ENCODE measurements at regions not wholly inside any gene's neighbourhood (a gene's known extent, or its start where the extent isn't known, plus 50 kb on each side); places are given as distances from the start of the nearest gene placed in this dataset.

DNA sequence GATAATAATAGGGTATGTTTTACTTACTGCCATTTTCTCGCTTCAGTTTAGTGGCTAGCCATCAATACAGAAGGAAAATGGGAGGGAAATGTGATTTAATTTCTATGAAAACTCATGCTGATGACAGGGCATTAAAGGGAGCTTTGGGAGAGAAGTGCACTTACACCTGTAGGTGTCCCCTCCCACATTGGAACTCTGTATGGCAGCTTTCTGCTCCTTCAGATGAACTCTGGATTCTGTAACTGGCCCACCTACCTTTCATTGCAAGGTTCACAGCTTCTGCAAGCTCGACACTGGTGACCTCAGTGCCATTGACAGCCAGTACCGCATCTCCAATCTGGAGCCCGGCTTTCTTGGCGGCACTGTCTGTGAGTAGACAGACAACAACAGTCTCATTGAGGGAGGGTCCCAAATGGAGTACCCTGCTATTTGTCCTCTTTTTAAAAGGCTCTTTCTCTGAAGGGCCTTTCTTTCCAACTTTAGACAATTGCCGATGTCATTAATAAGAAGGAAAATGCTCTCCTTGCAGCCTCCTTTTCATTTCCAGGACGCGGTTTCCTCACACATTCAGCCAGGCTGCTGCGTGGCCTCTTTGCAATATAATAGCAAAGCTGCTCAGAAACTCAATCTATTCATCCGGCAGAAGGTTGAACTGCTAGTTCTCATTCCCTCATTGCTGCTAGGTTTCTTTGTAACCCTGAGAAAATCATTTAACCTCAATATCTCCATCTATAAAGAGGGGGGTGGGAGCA lies 63.6 kb downstream of the NUDT12 start:
- POLR2A ChIA-PET: no interaction called here
- H3K36me3 Mint-ChIP-seq: no peaks in the 10 kb centered on the region
- H3K4me1 Mint-ChIP-seq: no peaks in the 10 kb centered on the region
- no peaks in the 10 kb centered on the region for H3K9me3 Mint-ChIP-seq
- no peak overlapping the region for H3K27ac Mint-ChIP-seq
- Histone ChIP-seq H3K4me1 (ENCODE audit: control insufficient read depth in 2 of 2, insufficient read depth in 2 of 2, low read length in 2 of 2) (no peaks in the 10 kb centered on the region), H3K27me3 (ENCODE audit: control insufficient read depth in 2 of 2, insufficient read depth in 2 of 2, low read length in 2 of 2) (no peaks in the 10 kb centered on the region), H3K9me3 (ENCODE audit: control insufficient read depth in 2 of 3, low read length in 3 of 3) (no peaks in the 10 kb centered on the region), H3K36me3 (ENCODE audit: control insufficient read depth in 2 of 3, insufficient read depth in 3 of 3, low read length in 3 of 3) (no peaks in the 10 kb centered on the region), H3K27ac (ENCODE audit: low read depth, low read length) (no peak overlapping the region), H3K4me3 (ENCODE audit: low read length) (no peak overlapping the region)
- ATAC-seq: no peak
- no peak overlapping the region for H3K4me3 Mint-ChIP-seq
- H3K27me3 Mint-ChIP-seq: peaks cover 4 to 46% (median 35%) of the 10 kb centered on the region in 5 donors
- no peak for DNase-seq
- intact Hi-C loops (cut with micrococcal nuclease): no loop called here
- CTCF ChIA-PET: no interaction called here

DNA sequence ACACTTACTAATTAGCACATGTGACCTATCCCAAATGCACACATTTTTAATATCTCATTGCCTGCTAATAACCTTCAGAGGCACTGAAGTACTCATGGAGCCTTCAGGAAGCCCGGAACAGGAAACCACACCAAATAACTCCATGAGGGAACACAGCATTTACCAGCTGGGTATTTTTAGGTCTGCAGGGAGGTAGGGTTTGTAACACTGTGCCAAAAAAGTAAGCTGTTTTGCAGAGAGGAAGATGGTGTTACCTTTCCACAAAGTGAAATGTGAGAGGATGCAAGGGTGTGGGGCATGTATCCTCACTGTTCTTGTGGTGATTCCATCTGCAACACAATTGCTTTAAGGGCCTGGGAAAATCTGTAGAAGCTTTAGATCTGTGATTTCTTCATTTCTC lies 64.4 kb downstream of the NUDT12 start:
- no peak overlapping the region for H3K4me3 Mint-ChIP-seq
- Histone ChIP-seq H3K27me3 (ENCODE audit: control insufficient read depth in 2 of 2, insufficient read depth in 2 of 2, low read length in 2 of 2) (no peaks in the 10 kb centered on the region), H3K9me3 (ENCODE audit: control insufficient read depth in 2 of 3, low read length in 3 of 3) (no peaks in the 10 kb centered on the region), H3K36me3 (ENCODE audit: control insufficient read depth in 2 of 3, insufficient read depth in 3 of 3, low read length in 3 of 3) (no peaks in the 10 kb centered on the region), H3K4me1 (ENCODE audit: control insufficient read depth in 2 of 2, insufficient read depth in 2 of 2, low read length in 2 of 2) (no peaks in the 10 kb centered on the region), H3K27ac (ENCODE audit: low read depth, low read length) (no peak overlapping the region), H3K4me3 (ENCODE audit: low read length) (no peak overlapping the region)
- H3K36me3 Mint-ChIP-seq: no peaks in the 10 kb centered on the region
- H3K4me1 Mint-ChIP-seq: no peaks in the 10 kb centered on the region
- ChIA-PET POLR2A (no interaction called here), CTCF (no interaction called here)
- H3K27me3 Mint-ChIP-seq: peaks cover 6 to 46% (median 32%) of the 10 kb centered on the region in 5 donors
- no peak overlapping the region for H3K27ac Mint-ChIP-seq
- no peaks in the 10 kb centered on the region for H3K9me3 Mint-ChIP-seq
- ATAC-seq (no peak), DNase-seq (no peak)
- intact Hi-C loops (cut with micrococcal nuclease): no loop called here

DNA sequence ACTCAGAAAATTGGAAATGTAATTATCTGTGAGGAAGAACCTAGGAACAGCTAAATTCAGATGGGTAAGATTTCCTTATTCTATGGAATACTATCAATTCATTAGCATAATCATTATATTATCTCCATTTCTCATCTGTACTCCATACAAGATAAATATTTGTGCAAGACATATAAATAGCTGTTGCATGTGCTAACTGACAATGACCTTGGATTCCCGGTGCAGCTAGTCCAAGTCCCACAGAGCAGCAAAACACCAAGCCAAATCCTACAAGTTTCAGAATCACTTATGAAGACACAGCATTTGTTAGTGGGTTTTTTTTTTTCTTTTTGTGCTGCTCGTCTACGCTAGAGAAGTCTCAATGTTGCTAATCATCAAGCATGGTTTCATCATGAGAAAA lies 64.8 kb downstream of the NUDT12 start:
- ATAC-seq (no peak), DNase-seq (no peak)
- ChIA-PET CTCF (no interaction called here), POLR2A (no interaction called here)
- H3K27me3 Mint-ChIP-seq: peaks cover 7 to 46% (median 30%) of the 10 kb centered on the region in 5 donors
- H3K4me1 Mint-ChIP-seq: no peaks in the 10 kb centered on the region
- Histone ChIP-seq H3K36me3 (ENCODE audit: control insufficient read depth in 2 of 3, insufficient read depth in 3 of 3, low read length in 3 of 3) (no peaks in the 10 kb centered on the region), H3K27me3 (ENCODE audit: control insufficient read depth in 2 of 2, insufficient read depth in 2 of 2, low read length in 2 of 2) (no peaks in the 10 kb centered on the region), H3K9me3 (ENCODE audit: control insufficient read depth in 2 of 3, low read length in 3 of 3) (no peaks in the 10 kb centered on the region), H3K4me1 (ENCODE audit: control insufficient read depth in 2 of 2, insufficient read depth in 2 of 2, low read length in 2 of 2) (no peaks in the 10 kb centered on the region), H3K27ac (ENCODE audit: low read depth, low read length) (no peak overlapping the region), H3K4me3 (ENCODE audit: low read length) (no peak overlapping the region)
- H3K4me3 Mint-ChIP-seq: no peak overlapping the region
- intact Hi-C loops (cut with micrococcal nuclease): no loop called here
- no peaks in the 10 kb centered on the region for H3K36me3 Mint-ChIP-seq
- H3K9me3 Mint-ChIP-seq: no peaks in the 10 kb centered on the region
- H3K27ac Mint-ChIP-seq: no peak overlapping the region

DNA sequence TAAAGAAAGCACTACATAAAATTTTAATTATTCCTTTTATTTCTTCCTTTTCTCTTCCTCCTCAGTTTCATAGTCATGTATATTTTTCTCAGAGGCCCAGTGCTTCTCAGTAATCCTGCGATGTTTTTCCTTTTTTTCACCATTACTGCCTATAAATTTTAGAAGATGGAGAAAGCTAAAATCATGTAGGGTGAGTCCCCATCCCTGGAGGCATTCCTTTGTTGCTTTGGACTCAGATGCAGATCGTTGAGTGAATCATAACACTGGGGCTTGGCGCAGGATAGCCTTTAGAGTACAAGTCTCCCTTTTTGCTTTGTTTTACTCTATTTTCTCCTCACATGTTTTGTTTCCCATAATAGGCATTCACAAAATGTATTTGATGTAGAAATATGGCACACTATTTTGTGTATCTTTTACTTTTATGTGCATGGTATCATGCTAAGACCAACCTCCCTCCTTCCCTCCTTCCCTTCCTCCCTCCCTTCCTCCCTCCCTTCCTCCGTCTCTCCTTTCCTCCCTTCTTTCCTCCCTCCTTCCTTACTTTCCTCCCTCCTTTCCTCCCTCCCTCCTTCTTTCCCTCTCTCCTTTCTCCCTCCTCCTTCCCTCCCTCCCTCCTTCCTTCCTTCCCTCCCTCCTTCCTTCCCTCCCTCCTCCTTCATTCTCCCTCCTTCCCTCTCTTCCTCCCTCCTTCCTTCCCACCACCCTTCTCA lies 72.4 kb downstream of the NUDT12 start:
- peaks cover 6 to 24% (median 21%) of the 10 kb centered on the region in 5 donors for H3K27me3 Mint-ChIP-seq
- Histone ChIP-seq H3K4me3 (ENCODE audit: low read length) (no peak overlapping the region), H3K4me1 (ENCODE audit: control insufficient read depth in 2 of 2, insufficient read depth in 2 of 2, low read length in 2 of 2) (no peaks in the 10 kb centered on the region), H3K27ac (ENCODE audit: low read depth, low read length) (no peak overlapping the region), H3K9me3 (ENCODE audit: control insufficient read depth in 2 of 3, low read length in 3 of 3) (no peaks in the 10 kb centered on the region), H3K36me3 (ENCODE audit: control insufficient read depth in 2 of 3, insufficient read depth in 3 of 3, low read length in 3 of 3) (no peaks in the 10 kb centered on the region), H3K27me3 (ENCODE audit: control insufficient read depth in 2 of 2, insufficient read depth in 2 of 2, low read length in 2 of 2) (no peaks in the 10 kb centered on the region)
- H3K4me3 Mint-ChIP-seq: no peak overlapping the region
- CTCF ChIA-PET: no interaction called here
- H3K4me1 Mint-ChIP-seq: no peaks in the 10 kb centered on the region
- H3K36me3 Mint-ChIP-seq: no peaks in the 10 kb centered on the region
- H3K9me3 Mint-ChIP-seq: no peaks in the 10 kb centered on the region
- no peak overlapping the region for H3K27ac Mint-ChIP-seq
- no peak for ATAC-seq
- DNase-seq: no peak
- intact Hi-C loops (cut with micrococcal nuclease): no loop called here
- POLR2A ChIA-PET: interaction anchor here (0.6 kb wide), 1 partner anchor 38 kb away, joined by 3 read pairs; no protein-coding TSS in a partner anchor

DNA sequence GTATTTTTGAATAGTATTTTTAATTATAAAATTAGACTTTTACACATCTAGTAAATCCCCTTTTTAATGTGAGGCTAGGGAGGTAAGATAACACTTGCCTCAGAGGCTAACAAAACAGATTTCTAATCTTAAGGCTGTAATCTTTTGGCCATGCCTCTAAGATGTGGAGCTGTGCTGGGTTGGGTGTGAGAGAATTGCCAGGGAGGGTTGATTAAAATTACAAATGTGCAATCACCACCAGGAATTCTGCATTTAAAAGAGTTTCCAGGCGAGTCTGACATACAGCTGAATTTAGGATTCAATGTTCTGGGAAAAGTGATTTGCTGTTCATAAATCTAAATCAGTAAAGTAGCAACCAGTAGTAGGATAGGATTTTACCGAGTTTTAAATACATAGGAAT lies 73.3 kb downstream of the NUDT12 start:
- no peaks in the 10 kb centered on the region for H3K9me3 ChIP-seq (ENCODE audit: control insufficient read depth in 2 of 3, low read length in 3 of 3)
- no peaks in the 10 kb centered on the region for H3K36me3 ChIP-seq (ENCODE audit: control insufficient read depth in 2 of 3, insufficient read depth in 3 of 3, low read length in 3 of 3)
- Mint-ChIP-seq H3K27me3 (peaks cover 5 to 17% (median 13%) of the 10 kb centered on the region in 5 donors), H3K4me3 (no peak overlapping the region), H3K4me1 (no peaks in the 10 kb centered on the region), H3K27ac (no peak overlapping the region), H3K36me3 (no peaks in the 10 kb centered on the region), H3K9me3 (no peaks in the 10 kb centered on the region)
- no peaks in the 10 kb centered on the region for H3K4me1 ChIP-seq (ENCODE audit: control insufficient read depth in 2 of 2, insufficient read depth in 2 of 2, low read length in 2 of 2)
- no peak overlapping the region for H3K4me3 ChIP-seq (ENCODE audit: low read length)
- POLR2A ChIA-PET: interaction anchor here (0.6 kb wide), 1 partner anchor 39 kb away, joined by 3 read pairs; no protein-coding TSS in a partner anchor
- ATAC-seq: no peak
- DNase-seq: no peak
- CTCF ChIA-PET: no interaction called here
- intact Hi-C loops (cut with micrococcal nuclease): no loop called here
- no peak overlapping the region for H3K27ac ChIP-seq (ENCODE audit: low read depth, low read length)
- no peaks in the 10 kb centered on the region for H3K27me3 ChIP-seq (ENCODE audit: control insufficient read depth in 2 of 2, insufficient read depth in 2 of 2, low read length in 2 of 2)

DNA sequence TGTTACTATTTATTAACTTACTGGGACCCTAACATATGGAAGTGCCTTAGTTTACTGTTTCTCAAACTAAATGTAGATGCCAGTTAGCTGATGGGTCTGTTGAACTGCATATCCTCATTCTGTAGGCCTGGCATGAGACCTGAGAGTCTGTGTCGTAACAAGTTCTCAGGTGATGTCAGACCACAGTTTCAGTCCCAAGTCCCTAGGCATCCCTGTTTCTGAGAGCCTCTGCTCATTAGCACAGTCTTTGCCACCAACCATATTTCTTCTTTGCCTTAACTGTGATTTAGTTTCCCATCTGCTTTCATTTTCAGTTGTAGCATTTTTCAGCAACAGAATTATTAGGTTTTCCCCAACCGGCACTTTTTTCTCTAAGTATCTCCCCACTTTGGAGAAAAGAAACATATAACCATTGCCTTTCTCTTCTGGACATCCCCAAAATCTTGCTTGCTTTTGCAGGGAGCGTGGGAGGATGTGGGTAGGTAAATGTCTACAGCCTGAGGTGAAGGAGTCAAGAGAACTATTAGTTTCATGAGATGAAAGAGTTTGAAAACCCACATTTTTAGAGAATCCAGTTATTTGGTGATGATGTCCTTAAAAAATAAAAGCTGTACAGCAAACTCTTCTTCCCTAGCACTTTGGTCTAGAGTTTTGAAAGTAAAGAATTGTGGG lies 74.6 kb downstream of the NUDT12 start:
- ChIA-PET CTCF (interaction anchor here (0.9 kb wide), 1 partner anchor 255 kb away, joined by 3 read pairs; no protein-coding TSS in a partner anchor), POLR2A (no interaction called here)
- Histone ChIP-seq H3K4me3 (ENCODE audit: low read length) (no peak overlapping the region), H3K4me1 (ENCODE audit: control insufficient read depth in 2 of 2, insufficient read depth in 2 of 2, low read length in 2 of 2) (no peaks in the 10 kb centered on the region), H3K27me3 (ENCODE audit: control insufficient read depth in 2 of 2, insufficient read depth in 2 of 2, low read length in 2 of 2) (no peaks in the 10 kb centered on the region), H3K9me3 (ENCODE audit: control insufficient read depth in 2 of 3, low read length in 3 of 3) (no peaks in the 10 kb centered on the region), H3K27ac (ENCODE audit: low read depth, low read length) (no peak overlapping the region), H3K36me3 (ENCODE audit: control insufficient read depth in 2 of 3, insufficient read depth in 3 of 3, low read length in 3 of 3) (no peaks in the 10 kb centered on the region)
- H3K9me3 Mint-ChIP-seq: no peaks in the 10 kb centered on the region
- DNase-seq (no peak), ATAC-seq (no peak)
- H3K36me3 Mint-ChIP-seq: no peaks in the 10 kb centered on the region
- H3K27ac Mint-ChIP-seq: no peak overlapping the region
- peaks cover 2 to 17% (median 11%) of the 10 kb centered on the region in 5 donors for H3K27me3 Mint-ChIP-seq
- no peaks in the 10 kb centered on the region for H3K4me1 Mint-ChIP-seq
- H3K4me3 Mint-ChIP-seq: no peak overlapping the region
- intact Hi-C loops (cut with micrococcal nuclease): no loop called here

Measured in naive thymus-derived CD4-positive, alpha-beta T cell (primary cell).